ENCODE measurements at regions not wholly inside any gene's neighbourhood (a gene's known extent, or its start where the extent isn't known, plus 50 kb on each side); places are given as distances from the start of the nearest gene placed in this dataset. TPM values are rescaled to one million over a fixed set of nuclear protein-coding genes. Genes with fewer than 3 reads are reported as not detected.
"Not testable (repeated sequence)": the region's sequence is repeated elsewhere in the genome, so short reads cannot be mapped to it uniquely, and the experiment has no call there.

- DNase-seq (ENCODE audit: low read depth), result peak; percentile 2
- TF ChIP-seq, protein P1, sequence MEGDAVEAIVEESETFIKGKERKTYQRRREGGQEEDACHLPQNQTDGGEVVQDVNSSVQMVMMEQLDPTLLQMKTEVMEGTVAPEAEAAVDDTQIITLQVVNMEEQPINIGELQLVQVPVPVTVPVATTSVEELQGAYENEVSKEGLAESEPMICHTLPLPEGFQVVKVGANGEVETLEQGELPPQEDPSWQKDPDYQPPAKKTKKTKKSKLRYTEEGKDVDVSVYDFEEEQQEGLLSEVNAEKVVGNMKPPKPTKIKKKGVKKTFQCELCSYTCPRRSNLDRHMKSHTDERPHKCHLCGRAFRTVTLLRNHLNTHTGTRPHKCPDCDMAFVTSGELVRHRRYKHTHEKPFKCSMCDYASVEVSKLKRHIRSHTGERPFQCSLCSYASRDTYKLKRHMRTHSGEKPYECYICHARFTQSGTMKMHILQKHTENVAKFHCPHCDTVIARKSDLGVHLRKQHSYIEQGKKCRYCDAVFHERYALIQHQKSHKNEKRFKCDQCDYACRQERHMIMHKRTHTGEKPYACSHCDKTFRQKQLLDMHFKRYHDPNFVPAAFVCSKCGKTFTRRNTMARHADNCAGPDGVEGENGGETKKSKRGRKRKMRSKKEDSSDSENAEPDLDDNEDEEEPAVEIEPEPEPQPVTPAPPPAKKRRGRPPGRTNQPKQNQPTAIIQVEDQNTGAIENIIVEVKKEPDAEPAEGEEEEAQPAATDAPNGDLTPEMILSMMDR (IDR thresholded peaks at IDR 0.05; ENCODE audit: insufficient read depth, low read length), result peak; percentile 48
- not testable (repeated sequence) for H3K4me3 ChIP-seq (ENCODE audit: low read depth, low read length)
Observed at GRCh38 chr2:91895091-91895490, 2976.1 kb upstream of the TEKT4 start.

- not testable (repeated sequence) for H3K4me3 ChIP-seq (ENCODE audit: low read depth, low read length); DNase-seq (ENCODE audit: low read depth)
Observed at GRCh38 chr2:91917602-91918001, 2953.6 kb upstream of the TEKT4 start.

Small RNA genes lying in the stretch of these regions (small RNA-seq; reads per million reads assigned to genes)
- not detected for gene AC127391.1

All from fibroblast of the aortic adventitia (primary cell).